ENCODE measurements at regions not wholly inside any gene's neighbourhood (a gene's known extent, or its start where the extent isn't known, plus 50 kb on each side); places are given as distances from the start of the nearest gene placed in this dataset.
"Not testable (repeated sequence)": the region's sequence is repeated elsewhere in the genome, so short reads cannot be mapped to it uniquely, and the experiment has no call there.

DNA sequence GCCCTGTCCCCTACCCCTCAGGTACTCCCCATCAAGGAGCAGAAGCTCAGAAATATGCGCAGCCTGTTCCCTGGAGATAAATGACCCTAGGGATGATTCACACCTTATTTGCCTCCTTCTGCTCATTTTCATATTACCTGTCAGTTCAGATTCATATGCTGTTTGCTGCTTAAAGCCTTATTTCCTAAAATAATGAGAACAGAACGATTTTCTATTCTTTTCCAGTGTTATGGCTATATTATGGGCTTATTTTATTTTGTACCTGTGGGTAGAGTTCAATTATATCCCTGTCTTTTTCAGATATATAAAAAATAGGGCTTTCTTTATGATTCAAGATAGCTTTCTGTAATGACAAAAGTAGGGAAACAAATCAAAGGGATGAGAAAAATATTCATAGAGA is 224.8 kb downstream of the RPAP3 start:
- DNase-seq = no peak

GRCh38 chr12:47478426-47478825 is 227.4 kb downstream of the RPAP3 start:
- no peak for DNase-seq

DNA sequence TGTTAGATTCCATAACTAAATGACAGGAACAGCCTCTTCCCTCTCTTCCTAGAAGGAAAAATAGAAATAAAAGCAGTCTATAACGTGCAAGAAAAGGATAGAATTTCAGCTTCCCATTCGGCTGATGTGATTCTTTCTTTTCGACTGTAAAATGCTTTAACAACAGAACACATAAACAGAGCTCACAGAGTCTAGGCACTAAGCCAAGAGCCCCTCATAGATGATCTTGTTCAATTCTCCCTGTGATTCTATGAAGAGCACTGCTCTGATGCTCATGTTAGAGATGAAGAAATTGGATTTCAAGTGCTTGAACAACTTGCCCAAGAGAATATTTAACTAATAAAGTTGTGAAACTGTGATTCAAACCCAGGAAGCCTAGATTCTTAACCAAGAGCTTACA is 232.7 kb downstream of the RPAP3 start:
- DNase-seq = no peak

GRCh38 chr12:47470349-47470748 is 235.5 kb downstream of the RPAP3 start:
- DNase-seq = not testable (repeated sequence)

DNA sequence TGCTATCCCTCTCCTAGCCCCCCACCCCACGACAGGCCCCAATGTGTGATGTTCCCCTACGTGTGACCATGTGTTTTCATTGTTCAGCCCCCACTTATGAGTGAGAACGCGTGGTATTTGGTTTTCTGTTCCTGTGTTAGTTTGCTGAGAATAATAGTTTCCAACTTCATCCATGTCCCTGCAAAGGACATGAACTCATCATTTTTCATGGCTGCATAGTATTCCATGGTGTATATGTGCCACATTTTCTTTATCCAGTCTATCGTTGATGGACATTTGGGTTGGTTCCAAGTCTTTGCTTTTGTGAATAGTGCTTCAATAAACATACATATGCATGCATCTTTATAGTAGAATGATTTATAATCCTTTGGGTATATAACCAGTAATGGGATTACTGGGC is 241.9 kb downstream of the RPAP3 start:
- DNase-seq = not testable (repeated sequence)

DNA sequence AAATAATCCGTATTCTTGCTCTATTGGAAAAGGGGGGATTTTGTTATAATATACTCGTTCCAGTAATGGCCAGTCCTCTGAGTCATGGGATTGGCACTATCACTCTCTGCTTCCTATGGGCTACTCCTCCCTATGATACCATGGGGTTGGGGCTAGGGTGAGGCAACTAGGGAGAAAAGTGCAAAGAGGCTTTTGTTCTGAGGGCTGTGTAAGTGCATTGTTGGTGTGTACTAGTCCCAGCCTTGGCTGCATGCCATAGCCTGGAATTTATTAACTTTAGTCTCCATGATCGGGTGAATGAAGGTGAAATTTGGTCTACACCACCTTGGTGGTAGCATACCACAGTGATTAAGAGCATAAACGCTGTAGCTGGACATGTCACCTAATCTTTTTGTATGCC is 247.6 kb downstream of the RPAP3 start:
- DNase-seq = peak in 1 of 14 donors; percentile 1

DNA sequence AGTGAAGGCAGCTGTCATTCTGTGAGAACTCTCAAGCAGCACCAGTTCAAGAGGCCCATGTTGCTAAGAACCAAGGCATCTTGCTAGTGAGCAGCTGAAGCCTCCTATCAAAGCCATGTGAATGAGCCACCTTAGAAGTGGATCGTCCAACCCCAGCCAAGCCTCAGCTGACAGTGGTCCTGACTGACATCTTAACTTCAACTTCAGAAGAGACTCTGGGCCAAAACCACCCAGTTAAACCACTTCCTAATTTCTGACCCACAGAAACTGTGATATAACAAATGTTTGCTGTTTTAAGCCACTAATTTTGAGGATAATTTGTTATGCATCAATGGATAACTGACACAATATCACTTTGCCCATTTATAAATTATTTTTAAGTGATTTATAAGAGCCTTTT is 256.0 kb downstream of the RPAP3 start:
- DNase-seq = no peak

DNA sequence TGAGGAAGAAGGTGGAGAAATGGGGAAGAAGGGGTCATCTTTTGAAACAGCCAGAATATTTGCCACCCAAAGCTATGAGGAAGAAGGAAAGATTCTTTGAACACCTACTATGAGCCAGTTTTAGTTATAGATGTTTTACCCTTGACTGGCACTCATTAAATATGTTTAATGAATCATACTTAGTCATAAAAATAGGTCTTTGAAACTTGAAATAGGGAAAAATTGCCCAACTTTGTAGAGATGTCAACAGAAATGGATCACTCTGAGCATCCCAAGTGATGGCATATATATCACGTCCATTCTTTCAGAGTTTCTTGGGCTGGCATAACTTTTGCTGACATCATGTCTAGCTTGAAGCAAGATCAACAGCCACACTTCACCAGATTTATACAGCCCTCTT is 263.5 kb downstream of the RPAP3 start:
- no peak for DNase-seq

DNA sequence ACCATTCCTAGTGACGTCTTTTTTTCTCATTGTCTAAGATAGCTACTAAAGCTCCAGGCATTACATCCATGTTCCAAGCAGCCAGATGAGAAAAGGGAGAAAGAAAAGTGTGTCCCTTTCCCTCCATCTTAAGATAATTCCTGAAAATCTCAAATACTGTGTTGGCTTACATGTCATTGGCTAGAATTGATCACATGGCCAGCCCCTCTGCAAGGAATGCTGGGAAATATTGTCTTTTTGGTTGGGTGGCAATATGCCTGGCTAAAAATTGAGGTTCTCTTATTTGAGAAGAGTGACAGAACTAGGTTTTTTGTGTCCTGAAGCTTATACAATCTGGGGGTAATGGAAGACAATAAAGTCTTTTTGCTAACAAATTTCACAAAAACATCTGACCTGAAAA is 264.3 kb downstream of the RPAP3 start:
- DNase-seq = no peak

- DNase-seq = no peak
These were observed 267.7 kb downstream of the RPAP3 start for GRCh38 chr12:47438175-47438574.

DNA sequence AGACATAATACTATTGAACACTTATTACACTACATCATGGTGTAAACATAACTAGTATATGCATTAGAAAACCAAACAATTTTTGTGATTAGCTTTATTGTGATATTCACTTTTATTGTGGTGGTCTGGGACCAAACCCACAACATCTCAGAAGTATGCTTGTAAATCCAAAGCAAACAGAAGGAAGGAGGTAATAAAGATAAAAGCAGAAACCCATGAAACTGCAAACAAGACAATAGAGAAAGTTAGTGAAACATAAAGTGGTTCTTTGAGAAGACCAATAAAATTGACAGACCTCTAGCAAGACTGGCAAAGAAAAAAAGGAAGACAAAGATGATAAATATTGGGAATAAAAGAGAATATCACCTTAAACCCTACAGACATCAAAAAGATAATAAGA is 268.3 kb downstream of the RPAP3 start:
- DNase-seq = no peak

- no peak for DNase-seq
These were observed 272.0 kb downstream of the RPAP3 start for GRCh38 chr12:47433876-47434275.

DNA sequence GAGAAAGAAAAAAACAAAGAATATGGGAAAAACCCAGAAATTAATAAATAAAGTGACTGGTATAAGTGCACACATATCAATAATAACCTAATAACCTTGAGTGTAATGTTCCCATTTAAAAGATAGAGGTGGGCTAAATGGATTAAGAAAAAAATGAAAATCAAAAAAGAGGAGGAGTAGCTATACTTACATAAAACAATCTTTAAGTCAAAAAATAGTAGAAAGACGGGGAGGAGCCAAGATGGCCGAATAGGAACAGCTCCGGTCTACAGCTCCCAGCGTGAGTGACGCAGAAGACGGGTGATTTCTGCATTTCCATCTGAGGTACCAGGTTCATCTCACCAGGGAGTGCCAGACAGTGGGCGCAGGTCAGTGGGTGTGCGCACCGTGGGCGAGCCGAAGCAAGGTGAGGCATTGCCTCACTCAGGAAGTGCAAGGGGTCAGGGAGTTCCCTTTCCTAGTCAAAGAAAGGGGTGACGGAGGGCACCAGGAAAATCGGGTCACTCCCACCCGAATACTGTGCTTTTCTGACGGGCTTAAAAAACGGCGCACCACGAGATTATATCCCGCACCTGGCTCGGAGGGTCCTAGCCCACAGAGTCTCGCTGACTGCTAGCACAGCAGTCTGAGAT is 279.0 kb downstream of the RPAP3 start:
- not testable (repeated sequence) for DNase-seq

- DNase-seq = no peak
These were observed 283.2 kb downstream of the RPAP3 start for GRCh38 chr12:47422611-47423010.

DNA sequence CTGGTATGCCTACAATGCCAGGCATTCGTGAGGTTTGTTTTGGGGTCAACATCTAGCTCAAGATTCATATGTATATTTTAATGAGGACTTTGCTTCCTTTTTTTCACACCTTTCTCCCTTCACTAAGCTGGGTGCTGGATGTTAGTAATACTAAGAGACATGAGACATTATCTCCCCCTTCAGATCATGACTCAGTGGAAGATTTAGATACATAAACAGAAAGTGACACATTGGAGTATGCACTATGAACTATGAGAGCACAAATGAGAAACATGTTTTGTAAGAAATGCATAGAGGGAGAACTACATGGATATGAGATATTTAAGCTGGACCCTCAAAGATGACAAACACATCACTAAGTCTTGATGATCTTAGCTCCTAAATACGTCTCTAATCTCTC is 286.3 kb downstream of the RPAP3 start:
- DNase-seq = no peak

GRCh38 chr12:47417955-47418354 is 287.9 kb downstream of the RPAP3 start:
- no peak for DNase-seq

DNA sequence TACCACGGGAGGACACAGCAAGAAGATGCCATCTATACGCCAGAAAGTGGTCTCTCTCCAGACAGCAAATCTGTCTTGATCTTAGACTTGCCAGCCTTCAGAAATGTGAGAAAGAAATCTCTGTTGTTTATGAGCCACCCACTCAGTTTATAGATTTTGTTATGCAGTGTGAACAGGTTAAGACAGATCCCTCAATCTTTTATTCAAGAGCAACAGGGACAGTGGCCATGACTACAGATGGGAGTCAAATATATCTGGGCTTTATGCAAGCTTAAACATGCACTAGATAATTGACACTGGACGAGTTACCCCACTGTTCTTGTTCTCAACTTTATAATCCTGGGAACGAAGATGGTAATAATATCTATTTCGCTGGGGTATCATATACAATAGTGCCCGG is 288.7 kb downstream of the RPAP3 start:
- DNase-seq = no peak

DNA sequence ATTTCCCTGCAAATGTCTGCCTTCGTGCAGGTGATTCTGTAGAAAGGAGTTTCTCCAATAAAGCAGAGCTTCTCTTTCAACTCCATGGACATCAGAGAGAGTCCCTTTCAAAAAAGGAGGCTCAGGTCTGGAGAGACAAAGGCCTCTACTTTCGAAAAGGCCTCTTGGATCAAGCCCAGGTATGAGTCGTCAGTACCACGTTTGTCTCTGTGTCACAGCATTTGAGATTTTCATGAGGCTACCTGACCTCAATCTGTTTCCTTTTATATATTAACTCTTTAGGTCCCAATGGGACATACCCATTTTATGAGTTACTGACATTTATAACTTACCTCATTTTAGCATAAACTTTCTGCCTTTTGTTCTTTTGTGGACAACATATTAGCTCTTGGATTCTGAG is 290.8 kb downstream of the RPAP3 start:
- no peak for DNase-seq

DNA sequence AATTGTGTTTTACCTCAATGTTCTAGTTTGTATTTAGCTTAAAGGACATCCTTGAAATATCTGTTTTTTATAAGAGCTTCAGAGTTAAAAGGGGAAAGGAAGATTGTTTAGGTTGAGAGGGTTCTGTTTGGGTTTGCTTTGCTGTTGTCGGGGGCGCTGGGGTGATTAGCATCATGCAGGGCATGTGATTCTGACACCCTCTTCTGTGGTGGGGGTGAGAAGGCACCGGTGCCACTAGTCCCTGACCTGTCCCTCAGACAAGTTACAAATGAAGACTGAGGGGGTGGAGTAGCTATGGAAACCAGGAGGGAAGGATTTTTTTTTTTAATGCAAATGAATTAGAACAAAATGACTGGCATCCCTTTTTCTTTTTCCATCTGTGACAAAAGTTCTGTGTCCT is 291.3 kb downstream of the RPAP3 start:
- no peak for DNase-seq

DNA sequence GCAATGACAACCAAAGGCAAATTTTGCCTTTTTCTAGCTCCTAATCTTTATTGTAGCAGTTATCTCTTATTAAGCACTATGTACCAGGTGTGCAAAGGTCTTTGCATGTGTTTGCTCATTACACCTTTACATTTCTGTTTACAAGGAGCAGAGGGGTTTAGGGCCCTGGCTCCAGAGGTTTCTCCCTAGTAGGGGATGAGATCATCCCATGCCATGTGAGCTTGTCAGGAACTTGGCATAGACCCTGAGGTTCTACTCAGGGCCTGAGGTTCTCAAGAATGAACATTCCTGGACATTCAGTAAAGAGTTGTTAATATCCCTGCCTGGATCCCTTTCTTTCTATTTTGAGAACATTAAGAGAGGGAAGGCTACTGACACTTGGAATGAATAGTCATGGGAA is 292.0 kb downstream of the RPAP3 start:
- no peak for DNase-seq

- DNase-seq = no peak
These were observed 293.1 kb downstream of the RPAP3 start for GRCh38 chr12:47412601-47413236.

DNA sequence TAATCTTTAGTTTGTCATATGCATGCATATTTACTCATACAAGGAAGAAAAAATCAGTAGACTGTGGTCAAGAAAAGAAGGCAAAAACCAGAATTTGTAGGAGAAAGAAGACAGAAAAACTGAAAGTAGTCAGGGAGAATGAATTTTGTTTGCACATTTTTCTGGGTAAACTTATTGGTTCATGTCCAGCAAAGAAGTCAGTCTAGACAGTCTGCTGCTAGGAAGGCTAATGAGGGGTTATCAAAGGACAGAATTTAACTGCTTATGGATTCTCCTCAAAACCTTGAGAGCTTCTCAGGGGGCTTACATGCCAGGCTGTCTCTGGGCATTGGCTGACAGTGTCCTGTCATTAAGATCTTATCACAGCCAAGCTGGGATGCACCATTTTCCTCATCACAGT is 293.9 kb downstream of the RPAP3 start:
- no peak for DNase-seq

DNA sequence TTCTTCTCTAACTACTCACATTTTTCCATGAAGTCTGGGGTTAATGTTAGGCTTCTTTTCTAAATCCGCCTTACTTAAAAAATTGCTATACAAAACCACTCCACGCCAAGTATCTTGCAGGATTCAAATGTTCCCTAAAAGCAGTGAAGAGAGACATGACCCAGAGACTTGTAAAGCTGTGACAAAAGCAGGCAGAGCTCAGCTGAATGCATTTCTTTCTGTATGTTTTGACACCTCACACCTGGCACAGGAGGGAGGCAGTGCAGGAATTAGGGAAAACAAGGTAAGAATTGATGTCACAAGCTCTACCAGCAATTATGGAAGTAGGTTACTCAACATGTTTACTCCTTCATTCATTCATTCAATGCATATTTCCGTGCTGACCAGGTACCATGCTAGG is 295.0 kb downstream of the RPAP3 start:
- no peak for DNase-seq

DNA sequence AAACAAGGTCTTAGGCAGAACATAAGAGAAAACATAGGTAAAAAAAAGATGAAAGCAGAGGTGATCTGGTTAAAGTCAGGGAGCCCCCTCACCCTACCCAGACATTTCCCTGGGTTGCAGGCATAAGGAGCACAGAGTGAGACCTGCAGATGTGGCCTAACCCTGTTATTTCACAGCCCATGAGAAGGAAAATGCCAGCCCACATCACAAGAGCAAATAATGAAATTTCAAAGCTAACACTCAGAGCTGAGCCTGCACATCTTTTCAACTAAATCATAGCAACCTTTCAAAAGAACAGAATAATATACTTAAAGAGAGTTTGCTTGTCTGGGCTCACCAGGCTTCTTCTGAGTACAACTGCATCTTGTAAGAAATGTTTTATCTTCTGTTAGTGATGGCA is 295.4 kb downstream of the RPAP3 start:
- DNase-seq = no peak
